KOPT-K1 (cell line): ENCODE measurements at regions not wholly inside any gene's neighbourhood (a gene's known extent, or its start where the extent isn't known, plus 50 kb on each side); places are given as distances from the start of the nearest gene placed in this dataset.
"Not testable (repeated sequence)": the region's sequence is repeated elsewhere in the genome, so short reads cannot be mapped to it uniquely, and the experiment has no call there.

Experiments
- H3K27ac ChIP-seq: fragments of 200-600 bp; sonication (generic); 2 replicates; pipeline ENCODE4 v1.5.1; 2016; ENCODE audit warnings: antibody characterized with exemption, mild to moderate bottlenecking, low read depth, low read length; ENCODE audit not compliant: poor library complexity, severe bottlenecking
- H3K36me3 ChIP-seq: fragments of 200-600 bp; sonication (generic); 2 replicates; pipeline ENCODE4 v1.5.1; 2017; ENCODE audit warnings: antibody characterized with exemption, mild to moderate bottlenecking, low read length, moderate library complexity; ENCODE audit not compliant: insufficient read depth
- H3K9me3 ChIP-seq: fragments of 200-600 bp; sonication (generic); 2 replicates; pipeline ENCODE4 v1.5.1; 2017; ENCODE audit warnings: antibody characterized with exemption, low read length, mild to moderate bottlenecking; ENCODE audit not compliant: insufficient read depth, poor library complexity, severe bottlenecking

- no peak overlapping the region for H3K27ac ChIP-seq
- peaks cover 4% of the 10 kb centered on the region for H3K9me3 ChIP-seq
- H3K36me3 ChIP-seq, result no peaks in the 10 kb centered on the region
Observed at GRCh38 chr4:67365661-67366245, 179.6 kb downstream of the CENPC start.

GRCh38 chr4:67355806-67356205 lies 189.5 kb downstream of the CENPC start:
- H3K27ac ChIP-seq, result no peak overlapping the region
- no peaks in the 10 kb centered on the region for H3K36me3 ChIP-seq
- peaks cover 6% of the 10 kb centered on the region for H3K9me3 ChIP-seq

- Histone ChIP-seq H3K27ac (no peak overlapping the region), H3K36me3 (no peaks in the 10 kb centered on the region), H3K9me3 (peaks cover 2% of the 10 kb centered on the region)
Observed at GRCh38 chr4:67346654-67347053, 198.6 kb downstream of the CENPC start.

- no peaks in the 10 kb centered on the region for H3K36me3 ChIP-seq
- no peak overlapping the region for H3K27ac ChIP-seq
- H3K9me3 ChIP-seq, result no peaks in the 10 kb centered on the region
Observed at GRCh38 chr4:67344594-67345380, 200.5 kb downstream of the CENPC start.

- Histone ChIP-seq H3K36me3 (no peaks in the 10 kb centered on the region), H3K9me3 (no peaks in the 10 kb centered on the region), H3K27ac (no peak overlapping the region)
Observed at GRCh38 chr4:67343199-67343598, 202.1 kb downstream of the CENPC start.

- Histone ChIP-seq H3K27ac (no peak overlapping the region), H3K9me3 (no peaks in the 10 kb centered on the region), H3K36me3 (no peaks in the 10 kb centered on the region)
Observed at GRCh38 chr4:67342291-67342690, 203.0 kb downstream of the CENPC start.

- H3K9me3 ChIP-seq, result no peaks in the 10 kb centered on the region
- no peaks in the 10 kb centered on the region for H3K36me3 ChIP-seq
- no peak overlapping the region for H3K27ac ChIP-seq
Observed at GRCh38 chr4:67333664-67334063, 211.6 kb downstream of the CENPC start.

GRCh38 chr4:67332627-67333026 lies 212.7 kb downstream of the CENPC start:
- Histone ChIP-seq H3K36me3 (no peaks in the 10 kb centered on the region), H3K27ac (no peak overlapping the region), H3K9me3 (no peaks in the 10 kb centered on the region)

- Histone ChIP-seq H3K27ac (no peak overlapping the region), H3K36me3 (no peaks in the 10 kb centered on the region), H3K9me3 (no peaks in the 10 kb centered on the region)
Observed at GRCh38 chr4:67328393-67328792, 216.9 kb downstream of the CENPC start.

- H3K27ac ChIP-seq, result no peak overlapping the region
- no peaks in the 10 kb centered on the region for H3K9me3 ChIP-seq
- no peaks in the 10 kb centered on the region for H3K36me3 ChIP-seq
Observed at GRCh38 chr4:67328018-67328278, 217.4 kb downstream of the CENPC start.

- no peak overlapping the region for H3K27ac ChIP-seq
- no peaks in the 10 kb centered on the region for H3K9me3 ChIP-seq
- no peaks in the 10 kb centered on the region for H3K36me3 ChIP-seq
Observed at GRCh38 chr4:67327245-67328017, 217.9 kb downstream of the CENPC start.

GRCh38 chr4:67325791-67326190 lies 219.5 kb downstream of the CENPC start:
- Histone ChIP-seq H3K9me3 (no peaks in the 10 kb centered on the region), H3K27ac (no peak overlapping the region), H3K36me3 (no peaks in the 10 kb centered on the region)

- no peaks in the 10 kb centered on the region for H3K9me3 ChIP-seq
- no peaks in the 10 kb centered on the region for H3K36me3 ChIP-seq
- H3K27ac ChIP-seq, result no peak overlapping the region
Observed at GRCh38 chr4:67320645-67321044, 224.7 kb downstream of the CENPC start.

GRCh38 chr4:67319607-67320006 lies 225.7 kb downstream of the CENPC start:
- not testable (repeated sequence) for H3K36me3 ChIP-seq, H3K9me3 ChIP-seq

GRCh38 chr4:67300497-67301185 lies 244.7 kb downstream of the CENPC start:
- not testable (repeated sequence) for H3K9me3 ChIP-seq, H3K27ac ChIP-seq

More at GRCh38 chr4:67319607-67320006, 225.7 kb downstream of the CENPC start:
- not testable (repeated sequence) for H3K27ac ChIP-seq

More at GRCh38 chr4:67300497-67301185, 244.7 kb downstream of the CENPC start:
- not testable (repeated sequence) for H3K36me3 ChIP-seq
